SK-N-MC (cell line): ENCODE measurements at regions not wholly inside any gene's neighbourhood (a gene's known extent, or its start where the extent isn't known, plus 50 kb on each side); places are given as distances from the start of the nearest gene placed in this dataset.

Experiments
- DNase-seq: peaks from one replicate; pipeline ENCODE4 v3.0.0-alpha.2; 2011; ENCODE audit warnings: low read depth, low spot score
- H3K27ac ChIP-seq: fragments of 200-600 bp; sonication (generic); 2 replicates; pipeline ENCODE4 v1.5.1; 2016; ENCODE audit warnings: mixed run types
- H3K36me3 ChIP-seq: fragments of 200-600 bp; sonication (generic); 2 replicates; pipeline ENCODE4 v1.6.1; 2017; ENCODE audit warnings: antibody characterized with exemption, low read length, mixed read lengths; ENCODE audit not compliant: insufficient read depth
- H3K4me3 ChIP-seq: fragments of 200-600 bp; sonication (generic); 2 replicates; pipeline ENCODE4 v1.5.1; 2016
- H3K9ac ChIP-seq: fragments of 200-600 bp; sonication (generic); 2 replicates; pipeline ENCODE4 v1.8.0; 2017; ENCODE audit warnings: mixed run types, mixed read lengths; ENCODE audit not compliant: insufficient read length
- H3K9me3 ChIP-seq: fragments of 200-600 bp; sonication (generic); 2 replicates; pipeline ENCODE4 v1.6.1; 2017; ENCODE audit warnings: low read depth, mild to moderate bottlenecking, antibody characterized with exemption, low read length, moderate library complexity, mixed read lengths
- EZH2 ChIP-seq: fragments of 200-600 bp; sonication (generic); IDR thresholded peaks from one replicate; pipeline ENCODE4 v1.6.1; 2017; ENCODE audit warnings: antibody characterized with exemption
- FOXP2 ChIP-seq: optimal IDR thresholded peaks from 2 replicates; pipeline ENCODE3; 2011; ENCODE audit warnings: mild to moderate bottlenecking, moderate library complexity; ENCODE audit not compliant: insufficient read depth; ENCODE audit errors: extremely low read length, control extremely low read depth
- POLR2AphosphoS5 ChIP-seq: IDR thresholded peaks from 2 replicates; pipeline ENCODE4 v1.6.1; 2012; ENCODE audit warnings: mild to moderate bottlenecking, low read depth, low read length, borderline replicate concordance

DNA sequence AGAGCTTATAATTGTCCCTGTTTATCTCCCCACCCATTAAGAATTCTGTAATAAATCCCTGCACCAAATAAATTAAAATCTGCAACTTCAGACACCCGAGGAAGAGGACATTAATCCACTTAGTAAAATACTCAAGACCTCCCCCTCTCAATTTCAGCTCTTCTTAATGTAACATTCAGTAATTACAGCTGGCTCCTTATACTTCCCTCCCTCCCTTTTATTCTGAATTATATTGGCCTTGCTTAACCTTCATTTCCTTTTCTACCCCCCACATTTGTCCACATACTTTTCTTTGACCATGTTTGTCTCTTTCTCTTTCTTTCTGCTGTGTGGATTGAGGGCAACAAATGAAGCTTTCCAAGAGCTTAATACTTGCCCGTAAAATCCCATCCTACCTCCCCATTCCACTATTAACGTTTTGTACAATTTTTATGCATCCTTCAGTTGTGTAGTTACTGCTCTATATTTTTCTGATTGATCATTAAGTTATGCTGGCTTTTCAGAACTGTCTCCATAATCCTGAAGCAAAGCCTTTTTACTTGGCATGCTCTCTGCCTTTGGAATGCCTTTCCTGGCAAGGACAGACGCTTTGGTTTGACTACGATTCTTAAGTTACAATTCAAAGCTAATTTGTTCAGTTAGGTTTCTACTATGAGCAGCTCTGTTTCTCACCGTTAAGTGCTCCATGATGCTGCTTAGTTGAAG, 580.1 kb downstream of the ZEB2 start:
- Histone ChIP-seq H3K9ac (peak overlapping the region; percentile 43), H3K27ac (peak overlapping the region; percentile 61), H3K36me3 (no peaks in the 10 kb centered on the region), H3K4me3 (peak overlapping the region; percentile 26; the same call in 1 of the 2 replicates), H3K9me3 (no peaks in the 10 kb centered on the region)
- DNase-seq = no peak
- no peak for TF ChIP-seq POLR2AphosphoS5
- TF ChIP-seq EZH2 = no peak
- no peak for TF ChIP-seq FOXP2

DNA sequence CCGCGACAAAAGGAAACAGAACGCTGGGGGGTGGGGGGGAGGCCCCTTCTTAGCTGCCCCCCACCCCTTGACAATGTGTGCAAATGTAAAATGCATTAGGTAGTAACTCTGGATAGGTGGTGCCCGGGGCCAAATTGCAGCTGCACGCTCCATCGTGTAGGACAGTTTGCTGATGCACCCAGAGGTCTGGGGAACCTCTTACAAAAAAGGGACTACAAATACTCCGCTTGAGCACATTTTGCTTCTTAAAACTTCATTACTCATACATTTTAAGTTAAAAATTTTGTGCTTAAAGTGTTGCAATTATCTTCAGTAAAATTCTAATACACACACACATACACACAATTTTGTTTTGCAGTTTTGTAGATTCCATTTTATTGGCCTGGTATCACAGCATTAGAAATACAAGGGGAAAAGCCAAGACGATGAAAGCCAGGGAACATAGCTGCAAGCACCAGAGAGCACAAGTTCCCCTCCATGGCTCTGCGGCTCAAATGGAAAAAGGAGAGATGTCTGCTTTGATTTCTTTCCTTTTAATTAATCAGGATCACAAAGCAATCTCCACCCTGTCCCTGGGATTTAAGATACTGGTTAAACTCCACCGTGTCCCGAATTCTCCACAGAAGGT, 582.1 kb downstream of the ZEB2 start:
- TF ChIP-seq POLR2AphosphoS5 (peak; percentile 34; the same call in 1 of the 2 replicates), FOXP2 (no peak)
- Histone ChIP-seq H3K4me3 (peak overlapping the region; percentile 75), H3K9me3 (no peaks in the 10 kb centered on the region), H3K36me3 (no peaks in the 10 kb centered on the region), H3K27ac (no peak overlapping the region), H3K9ac (peak overlapping the region; percentile 22)
- DNase-seq = peak; percentile 20

DNA sequence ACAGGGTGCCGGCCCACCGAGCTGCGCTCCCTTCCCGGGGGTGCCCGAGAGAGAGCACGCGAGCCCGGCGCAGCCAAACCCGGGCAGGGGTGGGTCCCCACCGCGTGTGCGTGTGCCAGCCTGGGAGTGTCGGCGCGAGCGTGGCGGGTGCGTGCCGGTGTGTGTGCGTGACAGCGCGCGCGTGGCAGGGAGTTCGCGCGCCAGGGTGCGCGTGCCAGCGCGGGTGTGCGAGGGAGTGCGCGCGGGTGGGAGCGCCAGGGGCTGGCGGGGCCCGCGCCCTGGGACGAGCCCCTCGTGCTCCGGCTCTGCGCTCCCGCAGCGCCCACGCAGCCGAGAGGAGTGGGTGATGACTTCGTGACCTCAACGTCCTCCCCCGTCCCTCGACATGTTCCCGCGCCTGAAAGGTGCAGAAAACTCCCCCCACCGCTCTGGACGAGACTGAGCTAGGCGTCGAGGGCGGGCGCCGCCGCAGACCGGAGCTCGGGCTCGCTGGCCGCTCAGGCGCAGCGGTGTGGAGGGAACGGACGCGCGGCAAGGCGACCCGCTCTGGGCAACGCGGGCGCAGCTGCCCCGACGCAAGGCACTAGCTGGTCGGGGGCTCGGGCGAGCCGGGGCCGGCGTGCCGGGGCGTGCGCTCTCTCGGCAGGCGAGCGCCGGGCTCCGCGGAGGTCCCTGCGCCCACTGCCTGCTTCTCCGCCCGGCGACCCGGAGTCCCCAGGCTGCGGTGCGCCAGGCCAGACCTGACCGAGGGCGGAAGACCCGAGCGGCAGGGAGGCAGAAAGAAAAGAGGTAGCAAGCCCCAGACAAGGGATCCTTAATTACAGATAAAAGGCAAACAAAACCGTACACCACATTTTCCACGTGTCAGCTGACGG, 582.8 kb downstream of the ZEB2 start:
- peak overlapping the region; percentile 75 for H3K4me3 ChIP-seq
- H3K27ac ChIP-seq = no peak overlapping the region
- TF ChIP-seq POLR2AphosphoS5 (0 out of 2 replicates have a peak, but pooled peaks have one; percentile 40), FOXP2 (no peak)
- no peaks in the 10 kb centered on the region for H3K36me3 ChIP-seq
- H3K9me3 ChIP-seq = no peaks in the 10 kb centered on the region
- peak overlapping the region; percentile 22 for H3K9ac ChIP-seq
- no peak for DNase-seq

DNA sequence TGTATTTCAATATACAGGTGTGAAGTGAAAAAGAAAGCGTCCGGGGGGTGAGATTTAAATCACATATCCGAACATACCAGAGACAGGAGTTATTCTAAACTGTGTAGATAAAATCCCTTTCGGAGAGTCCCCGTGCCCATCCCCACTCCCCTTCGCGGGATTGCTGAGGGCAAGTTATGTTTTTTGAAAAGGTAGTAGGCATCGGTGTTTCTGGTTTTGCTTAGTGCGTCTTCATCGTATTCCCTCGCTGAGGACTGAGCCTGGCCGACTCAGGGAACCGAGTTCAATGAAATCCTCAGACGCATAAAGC, 583.4 kb downstream of the ZEB2 start:
- Histone ChIP-seq H3K9me3 (no peaks in the 10 kb centered on the region), H3K9ac (peak overlapping the region; percentile 22), H3K4me3 (peak overlapping the region; percentile 75), H3K27ac (no peak overlapping the region), H3K36me3 (no peaks in the 10 kb centered on the region)
- no peak for DNase-seq
- no peak for TF ChIP-seq POLR2AphosphoS5
- TF ChIP-seq EZH2 = no peak
- no peak for TF ChIP-seq FOXP2

DNA sequence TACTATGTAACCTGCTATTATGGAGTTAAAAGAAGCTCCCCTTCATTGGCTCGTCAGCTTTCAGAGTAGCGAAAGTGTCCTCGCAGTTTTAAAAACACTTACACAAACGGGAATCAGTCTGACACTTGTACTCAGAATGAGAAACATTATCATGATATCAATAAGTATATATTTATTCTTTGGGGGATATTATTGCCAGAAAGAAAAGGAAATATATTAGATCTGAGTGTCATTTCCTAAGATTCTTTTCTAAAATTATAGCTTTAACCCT, 584.5 kb downstream of the ZEB2 start:
- no peak overlapping the region for H3K4me3 ChIP-seq
- no peak for DNase-seq
- H3K9me3 ChIP-seq = no peaks in the 10 kb centered on the region
- no peak for TF ChIP-seq EZH2
- TF ChIP-seq FOXP2 = no peak
- no peak for TF ChIP-seq POLR2AphosphoS5
- no peaks in the 10 kb centered on the region for H3K36me3 ChIP-seq
- H3K9ac ChIP-seq = no peak overlapping the region
- H3K27ac ChIP-seq = no peak overlapping the region

DNA sequence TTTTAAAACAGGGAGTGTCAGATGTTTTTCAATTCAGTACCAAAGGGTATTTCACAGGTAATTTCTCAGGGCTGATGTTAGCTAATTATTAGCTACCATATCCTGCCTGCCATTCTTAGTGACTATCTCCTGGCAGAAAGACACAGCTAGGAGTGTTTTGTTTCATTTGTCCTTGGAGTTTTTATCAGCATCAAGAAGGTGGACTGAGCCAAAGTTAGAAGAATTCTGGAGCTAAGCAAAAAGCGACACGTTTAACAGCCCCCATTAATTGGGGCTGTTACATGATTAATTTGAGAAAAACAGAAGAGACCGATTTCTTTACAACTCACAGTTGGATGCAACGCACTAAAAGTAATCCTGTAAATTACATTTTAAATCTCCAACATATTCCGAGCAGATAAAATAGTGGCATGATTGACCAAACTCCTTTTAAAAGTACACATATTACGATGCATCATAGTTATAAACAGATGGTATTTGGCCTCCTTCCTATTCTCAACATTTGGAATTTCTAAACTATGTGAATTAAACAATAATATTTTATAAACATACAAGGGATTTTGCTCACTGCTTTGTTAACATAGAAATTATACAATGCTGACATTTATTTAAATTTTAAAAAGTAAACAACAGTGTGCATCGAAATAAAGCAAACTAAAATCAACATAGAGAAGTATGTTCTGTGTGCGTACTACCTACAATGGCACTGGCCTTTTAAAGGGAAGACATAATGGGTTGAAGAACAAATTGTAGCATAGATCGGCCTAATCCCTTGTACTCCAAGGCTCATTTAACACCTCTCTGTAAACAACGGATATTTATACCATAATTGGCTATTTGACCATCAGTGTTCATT, 585.1 kb downstream of the ZEB2 start:
- H3K4me3 ChIP-seq = no peak overlapping the region
- peak overlapping the region; percentile 7; the same call in 1 of the 2 replicates for H3K27ac ChIP-seq
- no peaks in the 10 kb centered on the region for H3K9me3 ChIP-seq
- no peak for DNase-seq
- H3K36me3 ChIP-seq = no peaks in the 10 kb centered on the region
- TF ChIP-seq FOXP2 (no peak), POLR2AphosphoS5 (no peak), EZH2 (no peak)
- no peak overlapping the region for H3K9ac ChIP-seq

DNA sequence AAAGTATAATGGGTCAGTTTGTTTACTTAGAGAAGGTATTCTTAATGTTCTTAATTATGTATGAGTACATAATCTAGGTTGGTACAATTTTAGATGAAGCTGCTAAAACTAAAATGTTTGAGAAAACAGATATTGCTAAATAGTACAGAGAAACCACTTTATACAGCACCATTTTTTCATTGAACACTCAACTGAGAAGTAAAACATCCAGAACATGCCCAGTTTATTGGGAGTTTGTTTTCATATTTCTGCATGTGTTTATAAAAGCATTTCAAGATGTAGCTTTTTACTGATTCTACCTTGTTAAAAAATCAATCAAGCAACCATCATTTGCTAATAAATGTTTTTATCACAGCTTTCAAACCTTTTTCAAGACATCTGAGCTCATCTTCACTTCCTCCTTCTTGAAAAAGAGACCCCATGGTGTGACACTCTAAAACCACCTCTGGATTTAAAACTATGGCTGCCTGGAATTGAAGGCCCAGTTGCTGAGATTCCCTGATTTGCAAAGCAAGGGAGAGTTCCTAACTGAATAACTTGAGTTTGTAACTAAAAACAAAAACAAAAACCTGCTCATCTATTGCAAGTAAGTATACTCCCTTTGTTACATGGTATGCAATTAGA, 585.9 kb downstream of the ZEB2 start:
- H3K9ac ChIP-seq = no peak overlapping the region
- H3K9me3 ChIP-seq = no peaks in the 10 kb centered on the region
- H3K27ac ChIP-seq = 0 out of 2 replicates have a peak overlapping the region, but pooled peaks have one; percentile 7
- H3K4me3 ChIP-seq = no peak overlapping the region
- H3K36me3 ChIP-seq = no peaks in the 10 kb centered on the region
- no peak for TF ChIP-seq EZH2
- no peak for TF ChIP-seq POLR2AphosphoS5
- no peak for TF ChIP-seq FOXP2
- no peak for DNase-seq

DNA sequence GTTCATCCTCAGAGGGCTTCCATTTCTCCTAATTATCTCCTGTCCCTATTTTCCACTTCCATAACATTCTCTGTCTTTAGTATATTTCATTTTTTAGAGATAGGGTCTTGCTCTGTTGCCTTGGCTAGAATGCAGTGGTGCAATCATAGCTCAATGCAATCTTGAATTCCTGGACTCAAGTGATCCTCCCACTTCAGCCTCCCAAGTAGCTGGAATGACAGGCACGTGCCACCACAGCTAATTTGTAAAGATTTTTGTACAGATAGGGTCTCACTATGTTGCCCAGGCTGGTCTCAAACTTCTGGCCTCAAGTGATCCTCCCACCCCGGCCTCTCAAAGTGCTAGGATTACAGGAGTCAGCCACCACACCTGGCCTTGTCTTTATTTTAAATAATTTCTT, 589.0 kb downstream of the ZEB2 start:
- H3K4me3 ChIP-seq = no peak overlapping the region
- H3K9ac ChIP-seq = no peak overlapping the region
- H3K9me3 ChIP-seq = no peaks in the 10 kb centered on the region
- no peaks in the 10 kb centered on the region for H3K36me3 ChIP-seq
- no peak for DNase-seq
- no peak overlapping the region for H3K27ac ChIP-seq
- TF ChIP-seq FOXP2 (no peak), EZH2 (no peak), POLR2AphosphoS5 (no peak)
